ENCODE measurements at regions not wholly inside any gene's neighbourhood (a gene's known extent, or its start where the extent isn't known, plus 50 kb on each side); places are given as distances from the start of the nearest gene placed in this dataset.

- Mint-ChIP-seq H3K27me3 (ENCODE audit: low read depth) (no peaks in the 10 kb centered on the region), H3K9me3 (peaks cover 11% of the 10 kb centered on the region), H3K36me3 (ENCODE audit: low read depth) (no peaks in the 10 kb centered on the region), H3K27ac (peak overlapping the region; percentile 18 to 73 (median 55)), H3K4me1 (peaks cover 29% of the 10 kb centered on the region), H3K4me3 (no peak overlapping the region)
- TF ChIP-seq, protein P1, sequence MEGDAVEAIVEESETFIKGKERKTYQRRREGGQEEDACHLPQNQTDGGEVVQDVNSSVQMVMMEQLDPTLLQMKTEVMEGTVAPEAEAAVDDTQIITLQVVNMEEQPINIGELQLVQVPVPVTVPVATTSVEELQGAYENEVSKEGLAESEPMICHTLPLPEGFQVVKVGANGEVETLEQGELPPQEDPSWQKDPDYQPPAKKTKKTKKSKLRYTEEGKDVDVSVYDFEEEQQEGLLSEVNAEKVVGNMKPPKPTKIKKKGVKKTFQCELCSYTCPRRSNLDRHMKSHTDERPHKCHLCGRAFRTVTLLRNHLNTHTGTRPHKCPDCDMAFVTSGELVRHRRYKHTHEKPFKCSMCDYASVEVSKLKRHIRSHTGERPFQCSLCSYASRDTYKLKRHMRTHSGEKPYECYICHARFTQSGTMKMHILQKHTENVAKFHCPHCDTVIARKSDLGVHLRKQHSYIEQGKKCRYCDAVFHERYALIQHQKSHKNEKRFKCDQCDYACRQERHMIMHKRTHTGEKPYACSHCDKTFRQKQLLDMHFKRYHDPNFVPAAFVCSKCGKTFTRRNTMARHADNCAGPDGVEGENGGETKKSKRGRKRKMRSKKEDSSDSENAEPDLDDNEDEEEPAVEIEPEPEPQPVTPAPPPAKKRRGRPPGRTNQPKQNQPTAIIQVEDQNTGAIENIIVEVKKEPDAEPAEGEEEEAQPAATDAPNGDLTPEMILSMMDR (IDR thresholded peaks at IDR 0.05; ENCODE audit: unreplicated experiment in 3 of 3): no peak
Observed at GRCh38 chr18:56067214-56067894, 479.4 kb upstream of the TCF4 start.

DNA sequence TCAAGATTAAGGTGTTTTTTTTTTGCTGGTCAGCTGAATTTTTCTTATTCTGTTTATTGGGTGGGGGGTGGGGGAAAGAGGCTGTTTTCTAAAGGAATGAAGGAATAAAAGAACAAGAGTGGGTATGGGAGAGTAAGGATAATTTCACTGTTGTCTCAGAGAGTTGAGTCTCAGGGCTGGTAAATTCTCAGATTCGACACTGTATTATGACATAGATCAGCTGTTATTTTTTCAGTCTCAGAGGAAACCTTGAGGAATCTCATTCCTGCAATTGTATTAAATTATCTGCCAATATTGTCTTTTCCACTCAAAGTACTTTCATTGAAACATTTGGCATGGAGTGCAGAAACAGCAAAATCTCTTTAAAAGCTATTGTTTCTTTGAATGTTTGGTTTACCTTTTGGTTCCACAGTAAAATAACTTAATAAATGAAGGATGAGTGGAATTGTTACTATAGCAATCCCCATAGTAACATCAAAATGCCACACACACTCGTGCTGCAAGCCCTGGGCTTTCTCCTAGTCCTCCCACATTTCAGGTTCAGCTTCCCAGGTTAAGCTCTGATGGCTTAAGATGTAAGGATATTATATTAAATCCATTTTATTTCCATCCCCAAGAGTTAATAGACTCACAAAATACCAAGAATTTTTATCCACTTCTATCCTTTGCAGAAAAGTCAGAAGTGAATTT lies 478.7 kb upstream of the TCF4 start:
- Mint-ChIP-seq H3K4me1 (peaks cover 29% of the 10 kb centered on the region), H3K4me3 (no peak overlapping the region), H3K36me3 (ENCODE audit: low read depth) (no peaks in the 10 kb centered on the region), H3K9me3 (peaks cover 9% of the 10 kb centered on the region), H3K27ac (peak overlapping the region; percentile 18 to 73 (median 55)), H3K27me3 (ENCODE audit: low read depth) (no peaks in the 10 kb centered on the region)
- TF ChIP-seq, protein P1 (IDR thresholded peaks at IDR 0.05; ENCODE audit: unreplicated experiment in 3 of 3): no peak

- TF ChIP-seq, protein P1 (IDR thresholded peaks at IDR 0.05; ENCODE audit: unreplicated experiment in 3 of 3): no peak
- Mint-ChIP-seq H3K36me3 (ENCODE audit: low read depth) (no peaks in the 10 kb centered on the region), H3K27ac (no peak overlapping the region), H3K4me3 (no peak overlapping the region), H3K4me1 (peaks cover 29% of the 10 kb centered on the region), H3K9me3 (peaks cover 2% of the 10 kb centered on the region), H3K27me3 (ENCODE audit: low read depth) (no peaks in the 10 kb centered on the region)
Observed at GRCh38 chr18:56065086-56065485, 477.1 kb upstream of the TCF4 start.

DNA sequence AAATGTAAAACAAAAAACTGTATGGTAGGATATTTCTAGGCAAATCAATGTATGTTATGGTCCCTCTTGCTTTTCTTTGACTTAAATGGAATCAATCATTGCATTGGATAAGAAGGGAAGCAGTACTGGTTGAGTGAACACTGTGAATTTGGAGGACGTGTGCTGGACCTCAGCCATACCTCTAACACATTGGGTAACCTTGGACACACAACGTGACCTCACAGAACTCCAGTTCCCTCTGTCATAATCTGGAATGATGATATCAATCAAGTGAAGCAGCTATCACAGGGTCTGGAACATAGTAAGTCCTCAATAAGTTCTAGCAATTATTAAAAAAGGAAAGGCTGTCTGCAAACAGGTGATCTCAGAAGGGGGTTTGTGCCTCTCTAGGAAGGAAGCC lies 474.9 kb upstream of the TCF4 start:
- no peaks in the 10 kb centered on the region for H3K36me3 Mint-ChIP-seq (ENCODE audit: low read depth)

GRCh38 chr18:56060967-56061541 lies 473.1 kb upstream of the TCF4 start:
- Mint-ChIP-seq H3K27ac (no peak overlapping the region), H3K9me3 (no peaks in the 10 kb centered on the region), H3K36me3 (ENCODE audit: low read depth) (no peaks in the 10 kb centered on the region), H3K4me3 (no peak overlapping the region), H3K27me3 (ENCODE audit: low read depth) (peaks cover 5% of the 10 kb centered on the region), H3K4me1 (peaks cover 4% of the 10 kb centered on the region)
- TF ChIP-seq, protein P1 (IDR thresholded peaks at IDR 0.05; ENCODE audit: unreplicated experiment in 3 of 3): no peak

More for the DNA sequence above, 474.9 kb upstream of the TCF4 start:
- H3K27ac Mint-ChIP-seq: no peak overlapping the region
- H3K27me3 Mint-ChIP-seq (ENCODE audit: low read depth): peaks cover 5% of the 10 kb centered on the region
- H3K9me3 Mint-ChIP-seq: no peaks in the 10 kb centered on the region
- peaks cover 23% of the 10 kb centered on the region for H3K4me1 Mint-ChIP-seq
- H3K4me3 Mint-ChIP-seq: no peak overlapping the region
- TF ChIP-seq, protein P1 (IDR thresholded peaks at IDR 0.05; ENCODE audit: unreplicated experiment in 3 of 3): no peak

All from nephron (organoid).